Keratinocyte (primary cell): ENCODE measurements at regions not wholly inside any gene's neighbourhood (a gene's known extent, or its start where the extent isn't known, plus 50 kb on each side); places are given as distances from the start of the nearest gene placed in this dataset.

Experiments
- CTCF ChIP-seq, 3 experiments: IDR thresholded peaks in 1 of 3; conservative IDR thresholded peaks in 1 of 3; optimal IDR thresholded peaks in 1 of 3; 2 replicates in 2 of 3; 3 replicates in 1 of 3; pipeline versions ENCODE3 to v1.5.1; 2011; ENCODE audit warnings: low read length in 3 of 3, mild to moderate bottlenecking in 3 of 3, moderate library complexity in 2 of 3, control low read depth in 1 of 3, inconsistent platforms in 1 of 3; ENCODE audit not compliant: insufficient read depth in 2 of 3; ENCODE audit errors: extremely low read depth in 1 of 3
- EZH2 ChIP-seq: IDR thresholded peaks from one replicate; pipeline ENCODE4 v1.6.1; 2012; ENCODE audit warnings: inconsistent platforms, mild to moderate bottlenecking, low read length, moderate library complexity

GRCh38 chr10:6781133-6781770, 201.2 kb upstream of the PRKCQ start:
- TF ChIP-seq CTCF (optimal IDR thresholded peaks at IDR 0.05 in 1 of 3, IDR thresholded peaks at IDR 0.05 in 1 of 3, conservative IDR thresholded peaks at IDR 0.05 in 1 of 3; ENCODE audit: extremely low read depth in 1 of 3, insufficient read depth in 2 of 3, low read length in 3 of 3) (no peak), EZH2 (no peak)
